HG02970 (cell line): ENCODE measurements at regions not wholly inside any gene's neighbourhood (a gene's known extent, or its start where the extent isn't known, plus 50 kb on each side); places are given as distances from the start of the nearest gene placed in this dataset.
"Not testable (repeated sequence)": the region's sequence is repeated elsewhere in the genome, so short reads cannot be mapped to it uniquely, and the experiment has no call there.

Experiments
- ATAC-seq: cut with Tn5 transposase; IDR thresholded peaks from one replicate; pipeline ENCODE4 v1.9.1; 2021; ENCODE audit warnings: mild to moderate bottlenecking, moderate library complexity, moderate number of reproducible peaks; ENCODE audit not compliant: unreplicated experiment, low FRiP score

GRCh38 chr6:3959385-3959784 lies 110.2 kb downstream of the FAM50B start:
- ATAC-seq: no peak

- no peak for ATAC-seq
These were observed 111.7 kb downstream of the FAM50B start for GRCh38 chr6:3960754-3961361.

- ATAC-seq: no peak
These were observed 112.5 kb downstream of the FAM50B start for GRCh38 chr6:3961581-3962215.

GRCh38 chr6:3962291-3963280 lies 113.4 kb downstream of the FAM50B start:
- ATAC-seq: no peak

- no peak for ATAC-seq
These were observed 114.3 kb downstream of the FAM50B start for GRCh38 chr6:3963426-3963825.

- ATAC-seq: no peak
These were observed 113.7 kb downstream of the FAM217A start for GRCh38 chr6:3965071-3965718.

GRCh38 chr6:3966426-3966825 lies 112.5 kb downstream of the FAM217A start:
- ATAC-seq: no peak

GRCh38 chr6:3970097-3970496 lies 108.8 kb downstream of the FAM217A start:
- no peak for ATAC-seq

GRCh38 chr6:3973152-3973551 lies 105.8 kb downstream of the FAM217A start:
- not testable (repeated sequence) for ATAC-seq

- peak; percentile 54 for ATAC-seq
These were observed 100.8 kb downstream of the FAM217A start for GRCh38 chr6:3977875-3978711.

- ATAC-seq: not testable (repeated sequence)
These were observed 100.0 kb downstream of the FAM217A start for GRCh38 chr6:3978966-3979365.

- no peak for ATAC-seq
These were observed 97.0 kb downstream of the FAM217A start for GRCh38 chr6:3981917-3982316.

- no peak for ATAC-seq
These were observed 95.2 kb downstream of the FAM217A start for GRCh38 chr6:3983778-3984177.

- no peak for ATAC-seq
These were observed 94.4 kb downstream of the FAM217A start for GRCh38 chr6:3984494-3984893.

- ATAC-seq: no peak
These were observed 92.7 kb downstream of the FAM217A start for GRCh38 chr6:3986241-3986640.

- ATAC-seq: no peak
These were observed 91.9 kb downstream of the FAM217A start for GRCh38 chr6:3987053-3987452.

GRCh38 chr6:3987576-3987975 lies 91.4 kb downstream of the FAM217A start:
- ATAC-seq: no peak

GRCh38 chr6:3990692-3991491 lies 88.0 kb downstream of the FAM217A start:
- no peak for ATAC-seq

- ATAC-seq: no peak
These were observed 87.0 kb downstream of the FAM217A start for GRCh38 chr6:3991941-3992340.
